Duodenal mucosa (tissue), 2 donors: ENCODE measurements at regions not wholly inside any gene's neighbourhood (a gene's known extent, or its start where the extent isn't known, plus 50 kb on each side); places are given as distances from the start of the nearest gene placed in this dataset.

Experiments
- H3K27ac ChIP-seq: one replicate; pipeline ENCODE4 v1.7.0; 2013; ENCODE audit warnings: low read depth, low read length
- H3K27me3 ChIP-seq, 2 donors: one replicate each; pipeline ENCODE4 v1.7.0; 2013; ENCODE audit warnings: low read length in 2 of 2, control low read depth in 1 of 2; ENCODE audit not compliant: insufficient read depth in 2 of 2, control insufficient read depth in 1 of 2
- H3K36me3 ChIP-seq, 2 donors: one replicate each; pipeline ENCODE4 v1.7.0; 2013; ENCODE audit warnings: low read length in 2 of 2, control low read depth in 1 of 2; ENCODE audit not compliant: insufficient read depth in 2 of 2, control insufficient read depth in 1 of 2
- H3K4me1 ChIP-seq, 2 donors: one replicate each; pipeline ENCODE4 v1.7.0; 2013; ENCODE audit warnings: low read length in 2 of 2, control low read depth in 1 of 2; ENCODE audit not compliant: insufficient read depth in 2 of 2, control insufficient read depth in 1 of 2
- H3K4me3 ChIP-seq, 2 donors: one replicate each; pipeline ENCODE4 v1.7.0; 2013; ENCODE audit warnings: low read length in 2 of 2, low read depth in 1 of 2
- H3K9ac ChIP-seq, 2 donors: one replicate each; pipeline ENCODE4 v1.7.0; 2013; ENCODE audit warnings: low read length in 2 of 2, low read depth in 1 of 2
- H3K9me3 ChIP-seq, 2 donors: one replicate each; pipeline ENCODE4 v1.7.0; 2013; ENCODE audit warnings: low read length in 2 of 2, control low read depth in 1 of 2; ENCODE audit not compliant: control insufficient read depth in 1 of 2

GRCh38 chr9:119500072-119500771, 131.0 kb upstream of the BRINP1 start:
- Histone ChIP-seq H3K36me3 (no peaks in the 10 kb centered on the region), H3K4me1 (no peaks in the 10 kb centered on the region), H3K9ac (no peak overlapping the region), H3K27ac (no peak overlapping the region), H3K9me3 (no peaks in the 10 kb centered on the region), H3K4me3 (no peak overlapping the region), H3K27me3 (no peaks in the 10 kb centered on the region)

GRCh38 chr9:119487118-119487827, 118.0 kb upstream of the BRINP1 start:
- Histone ChIP-seq H3K4me1 (no peaks in the 10 kb centered on the region), H3K27ac (no peak overlapping the region), H3K36me3 (no peaks in the 10 kb centered on the region), H3K27me3 (no peaks in the 10 kb centered on the region), H3K9me3 (no peaks in the 10 kb centered on the region), H3K9ac (no peak overlapping the region), H3K4me3 (no peak overlapping the region)

- no peak overlapping the region for H3K9ac ChIP-seq
- H3K4me3 ChIP-seq, result no peak overlapping the region
- no peaks in the 10 kb centered on the region for H3K9me3 ChIP-seq
- no peaks in the 10 kb centered on the region for H3K4me1 ChIP-seq
- no peaks in the 10 kb centered on the region for H3K27me3 ChIP-seq
- H3K36me3 ChIP-seq, result no peaks in the 10 kb centered on the region
- H3K27ac ChIP-seq, result no peak overlapping the region
Measured at GRCh38 chr9:119483153-119483552, 113.9 kb upstream of the BRINP1 start.

GRCh38 chr9:119477197-119477596, 108.0 kb upstream of the BRINP1 start:
- H3K9me3 ChIP-seq, result no peaks in the 10 kb centered on the region

GRCh38 chr9:119458068-119458467, 88.8 kb upstream of the BRINP1 start:
- H3K9ac ChIP-seq, result no peak overlapping the region
- no peaks in the 10 kb centered on the region for H3K9me3 ChIP-seq
- no peaks in the 10 kb centered on the region for H3K4me1 ChIP-seq
- H3K4me3 ChIP-seq, result no peak overlapping the region
- H3K27me3 ChIP-seq, result no peaks in the 10 kb centered on the region
- H3K27ac ChIP-seq, result no peak overlapping the region
- H3K36me3 ChIP-seq, result no peaks in the 10 kb centered on the region

More at GRCh38 chr9:119477197-119477596, 108.0 kb upstream of the BRINP1 start:
- H3K27me3 ChIP-seq, result no peaks in the 10 kb centered on the region
- no peaks in the 10 kb centered on the region for H3K4me1 ChIP-seq
- no peak overlapping the region for H3K27ac ChIP-seq
- no peaks in the 10 kb centered on the region for H3K36me3 ChIP-seq
- no peak overlapping the region for H3K9ac ChIP-seq
- H3K4me3 ChIP-seq, result no peak overlapping the region

- Histone ChIP-seq H3K9me3 (no peaks in the 10 kb centered on the region), H3K27ac (no peak overlapping the region), H3K27me3 (no peaks in the 10 kb centered on the region), H3K9ac (no peak overlapping the region), H3K36me3 (no peaks in the 10 kb centered on the region), H3K4me3 (no peak overlapping the region), H3K4me1 (no peaks in the 10 kb centered on the region)
Measured at GRCh38 chr9:119453980-119454379, 84.7 kb upstream of the BRINP1 start.

GRCh38 chr9:119453490-119453911, 84.3 kb upstream of the BRINP1 start:
- Histone ChIP-seq H3K4me1 (no peaks in the 10 kb centered on the region), H3K9me3 (no peaks in the 10 kb centered on the region), H3K27me3 (no peaks in the 10 kb centered on the region), H3K9ac (no peak overlapping the region), H3K4me3 (no peak overlapping the region), H3K36me3 (no peaks in the 10 kb centered on the region), H3K27ac (no peak overlapping the region)

- H3K9me3 ChIP-seq, result no peaks in the 10 kb centered on the region
- no peak overlapping the region for H3K4me3 ChIP-seq
- no peak overlapping the region for H3K27ac ChIP-seq
- H3K36me3 ChIP-seq, result no peaks in the 10 kb centered on the region
- H3K4me1 ChIP-seq, result peaks cover 0 to 3% of the 10 kb centered on the region in 2 donors
- H3K9ac ChIP-seq, result no peak overlapping the region
- no peaks in the 10 kb centered on the region for H3K27me3 ChIP-seq
Measured at GRCh38 chr9:119451426-119451825, 82.2 kb upstream of the BRINP1 start.

- Histone ChIP-seq H3K9me3 (no peaks in the 10 kb centered on the region), H3K4me1 (peaks cover 0 to under 1% of the 10 kb centered on the region in 2 donors), H3K4me3 (no peak overlapping the region), H3K27ac (no peak overlapping the region), H3K36me3 (no peaks in the 10 kb centered on the region), H3K27me3 (no peaks in the 10 kb centered on the region), H3K9ac (no peak overlapping the region)
Measured at GRCh38 chr9:119443179-119443578, 73.9 kb upstream of the BRINP1 start.

GRCh38 chr9:119441832-119442231, 72.6 kb upstream of the BRINP1 start:
- Histone ChIP-seq H3K27ac (no peak overlapping the region), H3K4me1 (no peaks in the 10 kb centered on the region), H3K27me3 (no peaks in the 10 kb centered on the region), H3K9me3 (no peaks in the 10 kb centered on the region), H3K36me3 (no peaks in the 10 kb centered on the region), H3K9ac (no peak overlapping the region), H3K4me3 (no peak overlapping the region)
